HG02973 (cell line): ENCODE measurements at regions not wholly inside any gene's neighbourhood (a gene's known extent, or its start where the extent isn't known, plus 50 kb on each side); places are given as distances from the start of the nearest gene placed in this dataset.
"Not testable (repeated sequence)": the region's sequence is repeated elsewhere in the genome, so short reads cannot be mapped to it uniquely, and the experiment has no call there.

Experiments
- ATAC-seq: cut with Tn5 transposase; IDR thresholded peaks from one replicate; pipeline ENCODE4 v1.9.1; 2021; ENCODE audit warnings: moderate library complexity; ENCODE audit not compliant: unreplicated experiment

DNA sequence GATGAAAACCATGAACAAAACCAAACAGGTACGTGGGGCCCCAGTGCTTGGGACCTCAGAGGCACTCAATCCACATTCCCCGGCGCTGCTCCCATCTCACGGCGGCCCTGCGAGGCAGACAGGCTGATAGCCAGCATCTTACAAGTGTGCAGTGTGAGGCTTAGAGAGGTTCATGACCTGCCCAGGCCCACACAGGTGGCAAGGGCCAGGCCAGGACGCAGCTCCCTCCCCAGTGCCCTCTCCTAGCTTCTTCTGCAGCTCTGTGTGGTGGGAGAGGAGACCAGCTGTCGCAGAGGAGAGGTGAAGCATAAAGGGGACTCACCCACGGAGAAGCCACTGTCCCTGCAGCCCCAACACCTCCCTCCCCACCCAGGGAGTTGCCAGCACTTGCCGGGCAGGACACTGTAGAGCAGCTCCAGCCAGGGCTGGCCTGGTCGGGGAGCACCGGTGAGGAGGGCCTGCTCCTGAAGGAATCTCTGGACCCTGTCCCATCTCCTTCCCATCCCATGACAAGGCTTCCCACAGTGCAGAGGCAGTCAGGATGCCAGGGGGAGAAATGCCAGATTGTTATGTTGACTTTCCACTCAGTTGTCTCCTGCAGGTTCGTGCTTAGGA is 92.4 kb upstream of the TMEM45B start:
- no peak for ATAC-seq

DNA sequence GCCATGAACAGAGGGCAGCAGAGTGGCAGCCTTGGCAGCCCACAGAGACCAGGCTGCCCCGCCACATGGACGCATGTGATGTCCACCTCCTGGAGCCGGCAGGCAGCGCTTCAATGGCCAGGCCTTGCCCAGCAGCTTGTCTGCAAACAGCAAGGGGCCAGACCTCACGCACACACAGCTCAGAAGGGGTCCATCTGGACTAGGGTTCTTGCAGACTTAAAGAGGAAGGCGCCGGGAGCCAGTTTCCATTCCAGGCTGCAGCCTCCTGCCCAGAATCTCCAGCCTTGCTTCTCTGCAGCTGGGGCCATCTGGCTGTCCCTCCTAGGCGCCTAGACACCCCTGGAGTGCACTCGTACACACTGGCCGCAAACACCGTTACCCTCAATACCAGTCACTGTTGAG is 91.9 kb upstream of the TMEM45B start:
- ATAC-seq: no peak

DNA sequence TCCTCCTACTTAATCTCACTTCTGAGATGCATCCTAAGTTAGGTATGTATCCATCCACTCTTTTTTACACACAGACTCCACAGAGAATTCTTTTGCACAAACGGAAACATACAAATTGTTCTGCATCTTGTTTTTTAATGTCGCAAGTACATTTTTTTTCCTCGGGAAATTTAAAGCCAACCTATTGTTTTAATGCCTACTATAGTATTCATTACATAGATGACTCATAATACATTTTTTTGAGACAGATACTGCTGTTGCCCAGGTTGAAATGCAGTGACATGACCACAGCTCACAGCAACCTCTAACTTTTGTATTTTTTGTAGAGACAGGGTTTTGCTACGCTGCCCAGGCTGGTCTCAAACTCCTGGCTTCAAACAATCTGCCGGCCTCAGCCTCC is 90.8 kb upstream of the TMEM45B start:
- no peak for ATAC-seq

DNA sequence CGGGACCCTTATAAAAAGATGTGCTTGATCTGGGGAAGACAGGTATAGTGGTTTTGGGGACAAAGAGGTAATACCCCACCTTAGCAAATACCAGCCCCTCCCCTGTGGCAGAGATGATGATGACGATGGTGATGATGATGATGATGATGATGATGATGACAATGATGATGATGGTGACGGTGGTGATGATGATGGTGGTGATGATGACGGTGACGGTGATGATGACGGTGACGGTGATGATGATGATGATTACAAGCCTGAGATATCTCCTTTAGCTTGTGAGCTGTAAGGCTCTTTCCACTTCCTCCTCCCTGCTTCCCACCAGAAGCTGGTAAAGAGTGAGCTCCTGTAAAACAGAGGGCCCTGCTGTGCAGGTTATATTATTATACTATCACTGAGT is 89.5 kb upstream of the TMEM45B start:
- no peak for ATAC-seq

DNA sequence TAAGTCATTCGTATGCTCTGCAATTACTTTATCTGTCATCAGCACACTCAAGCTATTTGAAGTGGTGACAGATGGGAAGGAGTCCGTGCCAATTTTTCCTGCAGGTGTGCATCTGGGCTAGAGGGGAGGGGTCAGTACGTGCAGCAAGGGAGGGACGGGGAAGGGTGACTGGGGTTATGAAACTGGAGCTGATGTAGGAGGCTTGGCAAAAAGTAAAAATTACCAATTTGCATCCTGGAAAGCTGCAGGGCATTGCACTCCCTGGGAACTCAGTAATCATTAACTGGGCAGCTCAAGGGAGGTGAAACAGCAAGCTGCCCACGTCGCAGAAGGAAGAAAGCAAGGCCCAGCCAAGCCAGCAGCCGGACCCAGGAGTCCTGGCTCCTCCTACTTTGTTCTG is 87.1 kb upstream of the TMEM45B start:
- ATAC-seq: no peak

DNA sequence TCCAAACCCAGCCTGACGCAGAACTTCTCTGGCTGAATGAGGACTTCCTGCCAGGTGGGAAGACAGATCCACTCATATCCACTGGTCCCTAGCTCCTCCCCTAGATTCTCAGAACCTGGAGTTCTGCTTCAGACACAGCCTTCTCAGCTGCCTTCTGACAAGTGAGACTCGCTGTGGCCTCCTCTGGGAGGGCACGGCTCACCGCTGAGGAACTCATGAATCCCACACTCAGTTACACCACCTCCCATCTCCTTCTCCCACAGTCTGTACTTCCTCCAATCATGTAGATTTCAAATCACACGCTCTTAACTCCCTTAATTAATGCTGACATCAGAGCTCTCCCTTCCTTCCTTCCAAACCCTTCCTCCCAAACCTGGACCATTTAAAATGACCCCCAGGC is 86.4 kb upstream of the TMEM45B start:
- ATAC-seq: no peak

DNA sequence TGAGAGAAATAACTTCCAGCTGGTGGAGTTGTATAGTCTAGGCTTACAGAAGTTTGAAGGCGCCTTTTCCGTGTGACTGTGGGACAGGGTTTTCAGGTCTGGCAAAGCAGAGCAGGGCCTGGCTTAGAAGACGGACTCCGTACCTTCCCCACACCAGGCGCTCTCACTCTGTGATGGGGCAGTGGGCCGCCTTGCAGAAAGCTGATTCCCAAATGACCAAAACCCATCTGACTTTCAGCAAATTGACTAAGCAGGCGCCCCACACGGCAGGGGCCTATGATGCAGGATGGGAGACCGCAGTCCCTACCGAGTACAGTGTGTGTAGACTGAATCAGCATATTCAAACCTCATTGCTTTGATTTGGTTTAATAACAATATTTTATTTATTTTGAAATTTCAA is 85.8 kb upstream of the TMEM45B start:
- no peak for ATAC-seq

DNA sequence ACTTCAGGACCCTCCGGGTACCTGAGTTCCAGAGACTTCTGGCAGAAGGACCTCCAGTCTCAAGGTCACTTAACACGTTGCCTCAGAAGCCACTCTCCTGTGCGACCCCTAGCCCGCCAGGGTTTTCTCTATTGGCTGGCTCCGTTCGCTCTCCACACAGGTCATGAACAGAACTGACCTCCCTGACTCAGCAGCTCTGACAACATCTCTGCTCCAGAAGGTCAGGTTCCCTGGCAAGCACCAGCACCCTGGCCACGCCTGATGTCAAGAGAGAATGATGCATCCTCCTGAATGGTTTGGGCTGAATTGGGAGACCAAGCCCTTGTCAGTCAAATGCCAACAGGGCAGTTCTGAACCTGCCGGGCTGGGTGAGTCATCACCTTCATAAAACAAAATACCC is 84.3 kb upstream of the TMEM45B start:
- ATAC-seq: no peak

DNA sequence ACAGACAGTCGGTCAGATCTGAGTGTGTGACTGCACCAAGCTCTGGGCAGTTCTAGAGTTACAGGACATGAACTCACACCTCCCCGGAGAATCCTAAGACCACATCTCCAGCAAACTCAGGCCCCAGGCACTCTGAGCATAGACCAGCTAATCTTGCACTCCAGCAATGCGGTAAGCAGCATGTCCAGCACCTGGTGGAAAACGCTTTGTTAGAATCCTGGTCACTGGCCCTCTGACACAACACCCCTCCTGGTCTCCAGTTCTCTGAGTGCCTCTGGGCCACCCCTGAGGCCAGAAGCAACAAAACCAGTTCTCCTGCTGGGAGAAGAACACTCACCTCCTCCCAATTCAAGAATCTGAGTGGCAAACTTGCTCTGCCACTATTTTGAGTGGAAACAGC is 82.7 kb upstream of the TMEM45B start:
- ATAC-seq: no peak

DNA sequence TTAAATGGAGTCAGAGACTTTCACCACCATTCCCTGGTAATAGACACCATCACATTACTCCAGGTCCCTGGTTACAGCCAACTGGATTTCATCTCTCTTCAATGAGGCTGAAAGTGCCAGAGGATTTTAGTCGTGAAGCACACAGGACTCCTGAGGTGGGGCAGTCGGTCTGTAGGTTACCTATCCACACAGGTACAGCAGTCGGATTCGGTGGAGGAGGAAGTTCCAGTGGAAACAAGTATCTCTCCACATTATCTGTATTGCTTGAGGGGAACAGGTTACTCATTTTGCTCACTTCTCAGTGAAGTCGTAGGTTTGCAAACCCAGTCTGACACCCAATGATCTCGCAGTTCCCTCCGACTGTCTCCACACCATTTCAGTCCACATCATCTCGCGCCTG is 82.3 kb upstream of the TMEM45B start:
- ATAC-seq: no peak

DNA sequence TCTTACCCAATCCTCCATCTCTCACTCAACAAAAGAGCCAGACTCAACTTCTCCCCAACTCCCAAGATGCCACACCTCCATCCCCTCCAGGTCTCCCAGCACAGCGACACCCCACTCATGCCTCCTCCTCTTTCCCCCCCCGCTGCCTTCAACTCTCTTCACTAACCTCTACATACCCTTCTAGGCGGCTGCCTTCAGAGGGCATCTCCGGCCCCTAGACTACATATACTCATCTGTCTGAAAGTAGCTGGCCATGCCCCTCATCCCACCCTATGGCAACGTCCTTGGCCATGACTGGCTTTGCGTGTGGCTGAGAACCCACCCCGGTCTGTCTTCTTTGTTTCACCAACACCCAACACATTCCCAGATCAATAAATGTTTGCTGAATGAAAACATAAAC is 81.7 kb upstream of the TMEM45B start:
- no peak for ATAC-seq

DNA sequence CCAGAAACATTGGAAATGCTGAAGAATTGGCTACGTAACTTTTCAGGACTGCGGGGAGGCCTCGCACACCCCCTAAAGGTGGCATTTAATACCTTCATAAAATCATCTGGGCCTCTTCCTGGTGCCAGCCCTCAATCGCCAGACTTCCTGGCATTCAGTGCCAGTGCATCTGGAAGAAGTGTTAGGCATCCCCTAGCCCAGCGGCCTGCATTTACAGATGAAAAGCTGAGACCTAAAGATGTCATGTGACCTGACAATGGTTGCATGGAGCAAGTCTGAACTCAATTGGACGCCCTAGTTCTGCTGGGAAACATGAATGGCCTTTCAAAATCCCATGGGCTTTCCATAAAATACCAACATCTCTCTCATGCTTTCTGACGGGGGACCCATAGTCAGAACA is 81.0 kb upstream of the TMEM45B start:
- ATAC-seq: no peak

DNA sequence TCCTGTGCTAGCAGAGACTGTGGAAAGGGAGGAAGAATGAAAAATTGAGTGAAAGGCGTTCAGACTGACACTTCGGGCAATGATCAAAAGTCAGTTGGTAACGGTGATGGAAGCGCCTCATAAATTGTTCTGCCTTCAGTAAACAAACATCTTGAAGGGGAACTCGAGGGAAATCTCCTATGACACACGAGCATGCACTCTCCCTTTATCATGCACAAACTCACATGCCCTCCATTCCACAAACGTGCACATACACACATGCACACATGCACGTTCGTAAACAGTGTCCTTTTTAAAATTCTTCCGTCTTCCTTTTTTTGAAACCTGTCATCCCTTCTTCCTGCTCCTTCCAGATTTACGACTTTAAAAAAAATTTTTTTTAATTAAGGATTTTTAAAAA is 77.8 kb upstream of the TMEM45B start:
- no peak for ATAC-seq

DNA sequence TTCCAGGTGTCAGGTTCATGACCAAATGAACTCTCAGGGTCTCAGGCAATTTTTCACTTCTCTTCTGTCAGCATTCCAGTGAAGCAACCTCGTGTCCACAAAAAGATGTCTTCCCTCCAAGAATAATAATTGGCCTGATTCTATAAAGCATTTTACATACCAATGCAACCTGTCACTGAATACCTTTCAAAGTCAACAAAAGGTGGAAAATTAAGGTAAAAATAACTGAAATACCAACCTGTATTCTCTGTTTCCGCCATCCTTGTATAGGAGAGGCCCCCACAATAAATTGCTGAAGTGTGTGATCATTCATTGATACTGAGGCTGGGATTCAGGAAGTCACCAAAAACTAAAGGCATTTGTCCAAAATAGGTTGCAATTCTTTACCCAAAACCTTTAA is 77.4 kb upstream of the TMEM45B start:
- no peak for ATAC-seq

DNA sequence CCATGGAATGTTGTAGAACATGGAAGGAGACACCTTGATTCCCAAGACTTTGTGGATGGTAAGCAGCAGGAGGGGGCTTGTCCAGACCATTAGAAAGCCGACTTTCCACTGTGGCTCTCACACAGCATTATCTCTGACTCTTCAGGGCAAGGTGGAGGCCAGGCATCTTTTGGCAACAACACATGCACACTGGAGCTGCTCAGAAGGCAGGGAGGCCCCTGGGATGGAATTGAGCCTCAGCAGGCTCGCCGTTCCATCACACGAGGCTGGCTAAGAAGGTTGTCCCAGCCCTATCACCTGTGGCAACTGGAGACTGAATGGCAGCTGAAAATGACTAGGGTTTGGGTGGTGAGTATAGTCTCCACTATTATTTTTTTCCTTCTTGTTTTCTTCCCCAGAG is 76.3 kb upstream of the TMEM45B start:
- ATAC-seq: no peak

DNA sequence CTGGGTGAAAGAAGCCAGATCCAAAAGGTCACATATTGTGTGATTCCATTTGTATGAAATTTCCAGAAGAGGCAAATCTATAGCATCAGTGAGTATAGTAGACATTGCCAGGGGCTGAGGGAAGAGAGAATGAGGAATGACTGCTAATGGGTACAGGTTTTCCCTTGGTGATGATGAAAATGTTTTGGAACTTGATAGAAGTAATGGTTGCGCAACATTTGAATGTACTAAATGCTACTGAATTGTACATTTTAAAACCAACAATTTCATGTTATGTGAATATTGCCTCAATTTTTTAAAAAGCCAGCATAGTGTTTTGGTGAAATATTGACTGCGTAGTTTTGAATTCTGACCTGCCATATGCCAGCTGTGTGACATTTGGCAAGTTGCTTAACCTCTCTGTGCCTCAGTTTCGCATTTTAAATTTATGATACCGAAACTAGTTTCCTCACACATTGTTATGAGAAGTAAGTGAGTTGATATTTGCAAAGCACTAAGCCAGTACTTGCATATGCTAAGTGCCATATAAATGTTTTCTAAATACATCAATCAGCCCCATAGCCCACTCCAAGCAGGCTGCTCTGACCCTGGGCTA is 75.4 kb upstream of the TMEM45B start:
- ATAC-seq: no peak

DNA sequence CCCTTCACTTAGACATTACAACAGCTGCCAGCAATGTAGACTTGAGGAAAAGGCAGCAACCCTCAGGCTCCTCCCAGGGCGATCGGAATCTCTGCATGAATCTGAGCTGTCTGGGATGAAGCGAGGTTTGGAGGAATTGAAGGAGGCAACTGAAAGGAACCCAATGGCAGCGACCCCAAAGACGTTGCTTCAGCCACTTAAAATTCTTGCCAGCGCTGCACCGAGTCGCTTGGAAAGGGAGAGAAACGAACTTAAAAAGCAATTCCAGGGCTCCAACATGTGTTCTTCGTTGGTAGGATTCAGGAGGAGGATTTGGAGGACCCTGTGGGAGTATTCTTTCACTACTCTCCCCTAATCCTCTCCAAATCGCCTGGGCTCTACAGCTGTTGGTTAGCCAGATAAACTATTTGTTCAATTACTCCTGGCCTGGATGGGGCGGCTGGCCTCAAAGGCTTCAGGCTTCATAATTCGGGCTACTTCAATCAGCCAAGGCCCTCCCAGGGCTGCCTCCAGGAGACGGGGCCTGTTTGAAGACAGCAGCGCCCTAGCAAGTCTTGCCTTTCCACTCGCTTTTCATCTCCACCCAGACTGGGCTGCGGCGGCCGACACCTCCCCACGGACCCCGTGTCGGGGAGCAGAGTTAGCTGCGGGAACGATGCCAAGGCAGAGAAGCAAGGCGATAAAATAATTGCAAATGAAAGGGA is 72.4 kb upstream of the TMEM45B start:
- ATAC-seq: no peak

DNA sequence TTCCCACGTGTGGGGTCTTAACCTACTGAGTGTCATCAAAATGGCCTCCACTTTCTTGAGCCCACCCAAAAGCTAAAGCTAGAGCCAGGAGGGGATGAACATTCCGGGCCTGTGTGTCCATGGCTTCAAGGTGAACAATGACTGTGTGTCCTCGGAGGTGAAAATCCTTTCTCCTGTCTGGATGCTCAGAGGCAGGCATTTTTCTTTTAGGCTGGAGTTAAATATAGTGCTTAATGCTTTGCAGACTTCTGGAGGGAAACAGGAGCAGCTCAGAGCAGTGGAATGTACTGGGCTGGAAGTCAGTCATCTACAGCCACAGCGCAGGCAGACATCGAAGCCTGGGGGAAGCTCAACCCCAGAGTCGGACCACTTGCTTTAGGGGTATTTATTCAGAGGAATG is 68.6 kb upstream of the TMEM45B start:
- no peak for ATAC-seq

DNA sequence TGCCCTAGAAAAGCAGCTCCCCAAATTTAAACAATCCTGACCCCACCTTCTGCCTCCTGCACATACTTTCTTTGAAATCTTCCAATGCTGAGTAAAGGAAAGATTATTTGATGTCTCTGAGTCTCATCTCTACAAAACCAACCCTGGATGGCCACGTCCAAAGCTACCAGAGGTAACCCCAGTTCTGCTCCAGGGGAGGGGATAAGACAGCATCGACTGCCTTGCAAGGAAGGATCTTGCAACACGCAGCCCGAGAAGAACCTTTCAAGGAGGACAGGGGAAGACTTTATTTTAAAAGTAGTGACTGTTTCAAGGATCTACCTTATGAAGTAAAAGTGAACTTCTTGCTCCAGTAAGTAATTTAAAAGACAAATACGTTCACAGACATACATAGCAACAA is 66.5 kb upstream of the TMEM45B start:
- no peak for ATAC-seq

DNA sequence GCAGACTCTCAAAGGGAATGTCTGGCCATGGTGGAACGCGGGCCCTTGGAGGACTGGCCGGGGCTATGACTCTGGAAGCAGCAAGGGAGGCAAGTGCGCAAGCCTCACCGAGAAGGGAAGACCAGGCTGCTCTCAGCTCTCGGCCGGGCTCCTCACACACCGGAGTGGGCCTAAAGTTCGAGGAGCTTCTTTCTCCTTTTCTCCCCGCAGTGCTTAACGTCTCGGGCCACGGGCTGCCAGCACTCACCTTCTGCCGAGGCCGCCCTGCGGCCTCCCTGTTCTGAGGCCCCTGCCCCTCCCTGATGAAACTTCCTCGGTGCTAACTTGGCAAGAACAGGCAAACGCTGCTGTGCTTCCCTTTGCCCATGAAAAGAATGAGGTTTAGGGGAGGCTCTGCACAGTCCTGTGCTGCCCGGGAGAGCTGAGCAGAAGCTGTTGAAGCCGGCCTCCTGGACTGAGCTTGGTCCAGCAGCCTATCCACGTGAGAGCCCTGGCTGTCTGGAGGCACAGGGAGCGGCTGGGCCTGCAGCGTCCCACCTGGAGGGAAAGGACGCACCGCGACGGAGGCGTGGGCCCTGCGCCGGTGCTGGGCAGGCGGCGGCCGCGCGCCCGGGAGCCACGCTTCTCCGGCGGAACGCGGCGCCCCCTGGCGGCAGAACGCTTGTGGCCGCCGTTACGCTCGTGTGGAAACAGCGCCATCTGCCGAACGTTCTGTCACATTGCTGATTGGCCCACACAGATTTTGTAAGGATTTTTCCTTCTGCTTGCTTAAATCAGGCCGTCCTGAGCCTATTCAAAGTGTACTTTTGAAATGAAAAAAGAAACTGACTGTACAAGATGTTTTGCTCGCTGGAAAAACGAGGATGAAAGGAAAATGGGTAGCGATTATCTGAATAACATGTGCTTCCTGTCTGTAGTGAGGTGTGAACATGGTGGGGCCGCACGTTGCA is 65.0 kb upstream of the TMEM45B start:
- peak; percentile 90 for ATAC-seq

DNA sequence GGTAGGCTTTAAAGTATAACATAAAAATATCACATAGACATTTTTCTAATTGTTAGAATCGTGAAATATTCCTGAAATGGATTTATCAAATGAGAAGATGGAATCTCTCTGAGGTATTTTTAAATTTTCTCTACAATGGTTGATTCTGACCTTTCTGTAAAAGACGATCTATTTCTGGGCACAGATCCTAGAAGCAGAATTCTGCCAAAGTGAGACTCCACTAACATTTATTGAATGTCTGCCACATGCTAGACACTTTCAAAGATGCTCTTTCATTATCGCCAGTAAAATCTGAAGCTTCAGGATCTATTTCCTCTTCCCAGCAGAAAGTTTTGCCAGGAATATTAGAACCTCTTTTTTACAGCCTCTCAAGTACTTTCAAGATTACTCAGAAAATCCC is 64.1 kb upstream of the TMEM45B start:
- no peak for ATAC-seq

DNA sequence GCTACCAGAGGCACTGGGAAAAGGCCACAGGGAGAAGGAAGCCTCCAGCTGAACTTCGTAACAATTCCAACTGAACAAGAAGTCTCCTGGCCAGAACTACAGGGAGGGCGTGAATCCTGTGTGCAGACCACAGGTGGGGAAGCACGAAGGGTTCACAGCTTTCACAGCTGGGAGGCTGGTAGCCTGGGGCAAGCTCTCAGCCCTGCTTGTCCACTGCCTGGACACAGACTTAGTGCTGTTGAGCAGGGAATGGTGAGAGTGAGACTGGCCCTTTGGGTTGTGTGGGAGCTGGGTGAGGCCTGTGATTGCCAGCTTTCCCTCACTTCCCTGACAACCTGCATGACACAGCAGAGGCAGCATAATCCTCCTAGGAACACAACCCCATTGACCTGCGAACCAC is 52.1 kb upstream of the TMEM45B start:
- ATAC-seq: not testable (repeated sequence)
